CD4-positive, alpha-beta T cell treated with Interleukin-15 for 4 hours (primary cell): ENCODE measurements at regions not wholly inside any gene's neighbourhood (a gene's known extent, or its start where the extent isn't known, plus 50 kb on each side); places are given as distances from the start of the nearest gene placed in this dataset.

Source experiments
- DNase-seq: peaks from one replicate; pipeline ENCODE4 v3.0.0-alpha.2; 2020; ENCODE audit warnings: low spot score

DNA sequence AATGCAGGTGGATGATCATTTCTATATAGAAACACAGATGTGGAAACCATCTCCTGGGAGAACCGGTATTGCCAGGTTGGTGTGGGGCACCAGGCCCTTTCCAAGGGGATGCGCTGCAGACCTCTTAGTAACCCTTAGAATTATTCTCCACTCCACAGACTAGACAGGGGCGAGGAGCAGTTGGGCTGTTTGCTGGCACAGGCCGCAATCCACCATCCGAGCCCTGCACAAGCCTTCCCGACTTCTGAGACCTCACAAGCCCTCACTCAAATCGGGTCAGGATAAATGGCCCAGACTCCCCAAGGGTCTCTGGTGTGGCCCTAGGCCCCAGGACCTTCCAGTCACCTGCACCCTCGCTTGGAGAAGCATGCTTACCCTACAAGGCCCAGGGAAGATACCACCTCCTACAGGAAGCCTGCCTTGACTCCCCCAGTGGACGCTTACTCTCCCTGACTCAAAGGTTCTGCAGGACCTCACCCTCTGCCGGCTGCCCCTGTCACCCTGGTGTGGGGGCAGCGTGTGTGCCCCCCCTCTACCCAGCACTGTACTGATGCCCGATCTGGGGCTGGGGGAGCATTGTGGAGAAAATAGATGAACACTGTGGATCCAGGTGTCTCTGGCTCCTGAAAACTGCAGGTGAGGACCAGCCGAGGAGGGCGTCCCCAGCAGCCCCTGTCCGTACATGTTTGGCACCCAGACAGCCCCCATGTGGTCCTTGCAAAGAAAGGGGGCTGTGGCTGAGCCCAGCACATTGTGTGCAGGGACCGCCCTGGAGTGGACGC is 49.8 kb upstream of the ACSF3 start:
- DNase-seq: no peak
